HFF-Myc (cell line): ENCODE measurements at regions not wholly inside any gene's neighbourhood (a gene's known extent, or its start where the extent isn't known, plus 50 kb on each side); places are given as distances from the start of the nearest gene placed in this dataset.

Experiments
- DNase-seq: peaks from one replicate; pipeline ENCODE4 v3.0.0-alpha.2; 2011; ENCODE audit warnings: low read depth; ENCODE audit errors: extremely low read depth
- H3K4me3 ChIP-seq: replicated peaks from 2 replicates; pipeline ENCODE4 v1.5.1; 2011; ENCODE audit warnings: low read depth, mild to moderate bottlenecking, control low read depth, low read length
- TF ChIP-seq, protein P1 (sequence below): IDR thresholded peaks from 2 replicates; pipeline ENCODE4 v1.5.1; 2012; ENCODE audit warnings: mild to moderate bottlenecking, low read depth, low read length, control low read depth; ENCODE audit errors: missing control alignments

DNA sequence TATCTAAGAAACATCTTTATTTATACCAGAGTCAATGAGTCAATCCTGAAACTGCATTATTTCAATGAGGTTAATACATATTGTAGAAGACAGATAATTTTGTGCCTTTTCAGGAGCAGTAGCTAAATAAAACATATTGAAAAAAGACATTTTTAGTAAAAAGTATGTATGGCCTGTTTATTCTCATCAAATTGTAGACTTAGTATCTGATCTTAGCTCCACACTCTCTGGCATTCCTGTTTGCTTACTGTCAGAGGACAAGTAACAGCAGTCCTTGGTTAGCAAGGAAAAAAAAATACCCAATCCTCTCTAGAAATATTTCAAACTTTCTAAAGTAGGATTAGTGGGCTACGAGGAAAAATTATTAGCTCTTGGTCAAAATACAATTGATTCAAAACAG lies 50.5 kb upstream of the GUCY1A1 start:
- H3K4me3 ChIP-seq, result no peak overlapping the region
- DNase-seq, result no peak
- TF ChIP-seq, protein P1, sequence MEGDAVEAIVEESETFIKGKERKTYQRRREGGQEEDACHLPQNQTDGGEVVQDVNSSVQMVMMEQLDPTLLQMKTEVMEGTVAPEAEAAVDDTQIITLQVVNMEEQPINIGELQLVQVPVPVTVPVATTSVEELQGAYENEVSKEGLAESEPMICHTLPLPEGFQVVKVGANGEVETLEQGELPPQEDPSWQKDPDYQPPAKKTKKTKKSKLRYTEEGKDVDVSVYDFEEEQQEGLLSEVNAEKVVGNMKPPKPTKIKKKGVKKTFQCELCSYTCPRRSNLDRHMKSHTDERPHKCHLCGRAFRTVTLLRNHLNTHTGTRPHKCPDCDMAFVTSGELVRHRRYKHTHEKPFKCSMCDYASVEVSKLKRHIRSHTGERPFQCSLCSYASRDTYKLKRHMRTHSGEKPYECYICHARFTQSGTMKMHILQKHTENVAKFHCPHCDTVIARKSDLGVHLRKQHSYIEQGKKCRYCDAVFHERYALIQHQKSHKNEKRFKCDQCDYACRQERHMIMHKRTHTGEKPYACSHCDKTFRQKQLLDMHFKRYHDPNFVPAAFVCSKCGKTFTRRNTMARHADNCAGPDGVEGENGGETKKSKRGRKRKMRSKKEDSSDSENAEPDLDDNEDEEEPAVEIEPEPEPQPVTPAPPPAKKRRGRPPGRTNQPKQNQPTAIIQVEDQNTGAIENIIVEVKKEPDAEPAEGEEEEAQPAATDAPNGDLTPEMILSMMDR, result no peak

DNA sequence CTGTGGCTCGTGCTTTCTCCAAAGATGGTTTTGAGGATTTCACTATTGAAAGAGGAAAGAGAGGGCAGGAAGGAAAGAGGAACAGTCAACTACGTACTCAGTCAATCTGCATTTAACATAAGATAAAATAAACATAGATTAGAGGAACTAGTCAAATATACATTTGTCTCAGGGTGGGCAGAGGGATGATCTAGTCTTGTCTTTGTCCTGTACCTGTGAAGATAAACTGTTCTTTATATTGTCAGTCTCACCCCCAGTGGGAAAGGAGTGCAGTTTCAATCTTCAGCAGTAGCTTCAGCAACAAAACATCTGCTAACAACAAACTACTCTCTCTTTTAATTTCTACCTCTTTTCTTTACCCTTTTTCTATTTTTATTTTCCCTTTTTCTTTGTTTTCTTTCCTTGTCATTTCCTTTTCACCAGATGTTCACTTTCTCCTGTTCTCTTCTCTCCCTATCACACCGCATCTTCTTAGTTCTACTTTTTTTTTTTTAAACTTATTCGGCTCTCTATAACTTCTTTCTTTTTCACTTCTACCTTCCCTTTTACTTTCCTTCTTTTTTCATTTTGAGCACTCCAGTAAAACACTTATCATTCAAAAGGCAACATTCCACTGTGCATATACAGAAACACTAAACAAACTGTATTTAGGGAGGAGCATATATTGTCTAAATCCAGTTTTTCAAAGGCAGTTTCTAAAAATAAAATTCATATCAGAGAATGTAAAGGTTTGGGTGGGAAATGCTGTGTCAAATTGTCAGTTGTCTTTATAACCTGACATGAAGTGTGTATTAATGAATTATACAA lies 51.4 kb upstream of the GUCY1A1 start:
- TF ChIP-seq, protein P1, result no peak
- no peak for DNase-seq
- H3K4me3 ChIP-seq, result no peak overlapping the region

DNA sequence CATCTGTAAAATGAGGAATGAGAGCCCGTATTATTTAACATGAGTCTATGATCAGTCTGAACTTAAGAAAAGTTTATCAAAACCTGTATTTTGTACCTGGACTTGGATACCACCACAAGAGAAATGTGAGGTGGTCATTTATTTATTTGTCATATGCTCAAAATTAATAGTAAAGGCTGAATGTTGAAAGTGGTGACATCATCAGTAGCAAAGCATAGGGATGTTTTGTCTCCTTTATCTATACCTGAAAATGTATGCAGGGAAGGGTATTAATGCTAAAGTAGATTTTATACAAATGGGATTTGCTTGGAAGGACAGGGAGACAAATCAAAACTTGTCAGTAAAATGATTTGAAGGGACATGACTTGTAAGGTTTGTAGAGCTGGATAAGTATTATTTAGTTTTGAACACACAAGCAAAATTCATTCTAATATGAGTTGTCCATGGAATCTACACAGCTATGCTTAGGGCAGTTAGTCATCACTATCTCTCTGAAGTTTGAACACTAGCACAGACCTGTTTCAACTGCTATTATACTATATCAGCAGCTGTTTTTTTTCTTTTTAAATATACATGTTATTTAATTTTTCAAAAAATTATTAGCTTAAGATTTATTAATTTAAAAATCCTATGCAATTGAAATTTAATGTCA lies 52.4 kb upstream of the GUCY1A1 start:
- no peak overlapping the region for H3K4me3 ChIP-seq
- TF ChIP-seq, protein P1, result no peak
- DNase-seq, result no peak

DNA sequence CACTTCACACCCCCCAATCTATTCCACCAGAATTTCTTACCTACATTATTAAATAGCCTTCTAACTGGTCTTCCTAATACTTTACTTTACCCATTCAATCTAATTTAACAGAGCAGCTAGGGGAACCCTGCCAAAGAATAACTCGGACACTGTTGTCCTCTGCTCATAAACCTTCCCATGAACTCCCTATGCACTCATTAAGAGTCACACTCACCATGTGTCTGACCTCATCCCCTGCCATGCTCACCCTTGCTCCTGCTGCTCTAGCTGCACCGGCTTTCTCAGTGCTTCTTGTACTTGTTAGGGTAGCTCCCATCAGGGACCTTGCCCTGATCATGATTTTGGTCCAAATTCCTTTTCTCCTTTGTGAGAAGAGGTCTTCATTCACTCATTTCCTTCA lies 54.6 kb upstream of the GUCY1A1 start:
- TF ChIP-seq, protein P1, result no peak
- DNase-seq, result no peak
- no peak overlapping the region for H3K4me3 ChIP-seq

DNA sequence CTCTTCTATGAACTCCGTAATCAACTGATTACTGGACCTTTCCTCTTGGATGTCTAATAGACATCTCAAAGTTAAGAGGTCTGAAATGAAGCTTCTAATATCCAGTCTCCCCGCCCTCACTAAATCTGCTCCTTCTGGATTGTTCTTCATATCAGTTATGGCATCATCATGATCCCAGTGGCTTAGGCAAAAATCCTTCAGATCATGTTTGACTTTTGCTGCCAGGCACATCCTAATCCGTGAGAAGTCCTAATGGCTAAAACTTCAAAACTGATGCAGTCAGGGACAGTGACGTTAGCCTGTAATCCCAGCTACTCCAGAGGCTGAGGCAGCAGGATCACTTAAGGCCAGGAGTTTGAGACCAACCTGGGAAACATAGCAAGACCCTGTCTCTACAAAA lies 55.1 kb upstream of the GUCY1A1 start:
- TF ChIP-seq, protein P1, result no peak
- DNase-seq, result no peak
- H3K4me3 ChIP-seq, result no peak overlapping the region

DNA sequence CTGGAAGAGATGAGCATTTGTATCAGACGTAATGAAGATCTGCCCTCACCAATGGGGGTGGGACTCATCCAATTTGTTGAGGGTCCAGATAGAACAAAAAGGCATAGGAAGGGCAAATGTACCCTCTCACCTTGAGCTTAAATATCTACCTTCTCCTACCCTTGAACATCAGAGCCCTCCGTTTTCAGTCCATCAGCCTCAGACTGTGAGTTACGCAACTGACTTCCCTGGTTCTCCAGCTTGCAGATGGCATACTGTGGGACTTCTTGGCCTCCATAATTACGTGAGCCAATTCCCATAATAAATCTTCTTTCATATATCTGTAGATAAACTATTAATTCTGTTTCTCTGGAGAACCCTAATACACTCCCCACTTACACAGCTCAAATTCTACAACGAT lies 56.5 kb upstream of the GUCY1A1 start:
- no peak for DNase-seq
- TF ChIP-seq, protein P1, result no peak
- H3K4me3 ChIP-seq, result no peak overlapping the region
